ENCODE measurements at regions not wholly inside any gene's neighbourhood (a gene's known extent, or its start where the extent isn't known, plus 50 kb on each side); places are given as distances from the start of the nearest gene placed in this dataset.

DNA sequence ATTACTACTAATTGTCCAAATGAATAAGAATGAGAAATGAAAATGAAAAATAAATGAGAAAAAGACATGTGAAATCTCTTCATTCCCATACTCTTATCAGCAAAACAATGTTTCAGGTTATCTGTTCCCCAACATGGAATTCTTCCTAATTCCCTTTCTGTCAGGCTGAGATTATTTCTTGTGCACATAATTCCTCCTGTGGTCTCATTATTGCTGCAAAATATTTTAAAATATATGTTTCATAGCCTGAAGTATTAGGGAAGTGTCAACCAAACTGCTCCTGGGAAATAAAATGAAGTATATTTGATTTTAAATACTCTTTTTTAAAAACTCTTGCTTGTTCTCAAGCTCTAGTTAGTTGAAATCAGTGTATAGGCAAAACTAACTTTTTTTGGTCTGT is 314.9 kb downstream of the USP25 start:
- Mint-ChIP-seq H3K27ac (no peak overlapping the region), H3K4me1 (ENCODE audit: unreplicated experiment) (peaks cover 11% of the 10 kb centered on the region), H3K4me3 (no peak overlapping the region), H3K27me3 (no peaks in the 10 kb centered on the region), H3K36me3 (peaks cover 3% of the 10 kb centered on the region), H3K9me3 (no peaks in the 10 kb centered on the region)
- no peak for DNase-seq (ENCODE audit: extremely low spot score, unreplicated experiment)
- TF ChIP-seq, protein P1, sequence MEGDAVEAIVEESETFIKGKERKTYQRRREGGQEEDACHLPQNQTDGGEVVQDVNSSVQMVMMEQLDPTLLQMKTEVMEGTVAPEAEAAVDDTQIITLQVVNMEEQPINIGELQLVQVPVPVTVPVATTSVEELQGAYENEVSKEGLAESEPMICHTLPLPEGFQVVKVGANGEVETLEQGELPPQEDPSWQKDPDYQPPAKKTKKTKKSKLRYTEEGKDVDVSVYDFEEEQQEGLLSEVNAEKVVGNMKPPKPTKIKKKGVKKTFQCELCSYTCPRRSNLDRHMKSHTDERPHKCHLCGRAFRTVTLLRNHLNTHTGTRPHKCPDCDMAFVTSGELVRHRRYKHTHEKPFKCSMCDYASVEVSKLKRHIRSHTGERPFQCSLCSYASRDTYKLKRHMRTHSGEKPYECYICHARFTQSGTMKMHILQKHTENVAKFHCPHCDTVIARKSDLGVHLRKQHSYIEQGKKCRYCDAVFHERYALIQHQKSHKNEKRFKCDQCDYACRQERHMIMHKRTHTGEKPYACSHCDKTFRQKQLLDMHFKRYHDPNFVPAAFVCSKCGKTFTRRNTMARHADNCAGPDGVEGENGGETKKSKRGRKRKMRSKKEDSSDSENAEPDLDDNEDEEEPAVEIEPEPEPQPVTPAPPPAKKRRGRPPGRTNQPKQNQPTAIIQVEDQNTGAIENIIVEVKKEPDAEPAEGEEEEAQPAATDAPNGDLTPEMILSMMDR (conservative IDR thresholded peaks at IDR 0.05), result no peak

- TF ChIP-seq, protein P1 (conservative IDR thresholded peaks at IDR 0.05), result no peak
- no peak for DNase-seq (ENCODE audit: extremely low spot score, unreplicated experiment)
- Mint-ChIP-seq H3K4me3 (no peak overlapping the region), H3K27ac (no peak overlapping the region), H3K27me3 (no peaks in the 10 kb centered on the region), H3K4me1 (ENCODE audit: unreplicated experiment) (peaks cover 11% of the 10 kb centered on the region), H3K36me3 (peaks cover 3% of the 10 kb centered on the region), H3K9me3 (no peaks in the 10 kb centered on the region)
Measured at GRCh38 chr21:16046656-16047330, 317.0 kb downstream of the USP25 start.

DNA sequence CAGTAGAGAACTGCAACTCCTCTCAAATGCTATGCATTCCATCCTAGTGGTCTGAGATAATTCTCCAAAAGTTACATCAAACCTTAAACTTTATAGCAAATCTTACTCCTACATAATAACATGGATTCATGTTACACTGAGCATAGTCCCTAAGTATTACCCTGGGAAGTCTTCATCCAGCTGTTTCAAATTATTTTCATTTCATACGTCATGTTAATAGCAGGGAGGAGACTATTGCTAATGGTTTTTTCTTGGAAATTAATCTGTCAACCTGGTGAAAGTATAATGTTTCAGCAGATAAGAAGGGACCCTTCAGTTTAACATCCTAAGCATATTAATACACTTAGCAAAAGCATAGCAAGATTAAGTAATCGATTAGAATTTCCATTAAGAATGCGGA is 318.1 kb downstream of the USP25 start:
- peaks cover 3% of the 10 kb centered on the region for H3K36me3 Mint-ChIP-seq
- H3K27me3 Mint-ChIP-seq, result no peaks in the 10 kb centered on the region
- no peak for DNase-seq (ENCODE audit: extremely low spot score, unreplicated experiment)
- H3K27ac Mint-ChIP-seq, result no peak overlapping the region
- TF ChIP-seq, protein P1 (conservative IDR thresholded peaks at IDR 0.05), result no peak
- H3K4me1 Mint-ChIP-seq (ENCODE audit: unreplicated experiment), result peaks cover 11% of the 10 kb centered on the region
- H3K4me3 Mint-ChIP-seq, result no peak overlapping the region
- H3K9me3 Mint-ChIP-seq, result no peaks in the 10 kb centered on the region

GRCh38 chr21:16055014-16055413 is 325.2 kb downstream of the USP25 start:
- H3K9me3 Mint-ChIP-seq, result peaks cover 3% of the 10 kb centered on the region
- no peak for DNase-seq (ENCODE audit: extremely low spot score, unreplicated experiment)
- no peak overlapping the region for H3K27ac Mint-ChIP-seq
- no peaks in the 10 kb centered on the region for H3K27me3 Mint-ChIP-seq
- no peak overlapping the region for H3K4me3 Mint-ChIP-seq
- no peaks in the 10 kb centered on the region for H3K36me3 Mint-ChIP-seq
- H3K4me1 Mint-ChIP-seq (ENCODE audit: unreplicated experiment), result peaks cover 9% of the 10 kb centered on the region
- TF ChIP-seq, protein P1 (conservative IDR thresholded peaks at IDR 0.05), result no peak

GRCh38 chr21:16058896-16059295 is 329.1 kb downstream of the USP25 start:
- no peak overlapping the region for H3K27ac Mint-ChIP-seq
- TF ChIP-seq, protein P1 (conservative IDR thresholded peaks at IDR 0.05), result no peak
- H3K27me3 Mint-ChIP-seq, result no peaks in the 10 kb centered on the region
- H3K36me3 Mint-ChIP-seq, result no peaks in the 10 kb centered on the region
- no peak overlapping the region for H3K4me3 Mint-ChIP-seq
- H3K4me1 Mint-ChIP-seq (ENCODE audit: unreplicated experiment), result peaks cover 9% of the 10 kb centered on the region
- peaks cover 3% of the 10 kb centered on the region for H3K9me3 Mint-ChIP-seq
- DNase-seq (ENCODE audit: extremely low spot score, unreplicated experiment), result no peak

Measured in type B pancreatic cell (in vitro differentiated cells).